Activated T-cell treated with anti-CD3 and anti-CD28 coated beads, Interleukin-2, amount 50 U/mL, for 24 hours (primary cell): ENCODE measurements at regions not wholly inside any gene's neighbourhood (a gene's known extent, or its start where the extent isn't known, plus 50 kb on each side); places are given as distances from the start of the nearest gene placed in this dataset.
"Not testable (repeated sequence)": the region's sequence is repeated elsewhere in the genome, so short reads cannot be mapped to it uniquely, and the experiment has no call there.

ENCODE experiments used
- DNase-seq: peaks from one replicate; pipeline ENCODE4 v3.0.0-alpha.2; 2020
- H3K27ac Mint-ChIP-seq: 2 replicates; pipeline ENCODE4 v1.8.0; 2020; ENCODE audit warnings: mild to moderate bottlenecking, mixed read lengths
- H3K27me3 Mint-ChIP-seq: 2 replicates; pipeline ENCODE4 v1.8.0; 2020; ENCODE audit warnings: mixed read lengths
- H3K36me3 Mint-ChIP-seq: 2 replicates; pipeline ENCODE4 v1.8.0; 2020; ENCODE audit warnings: low read depth, mixed read lengths
- H3K4me1 Mint-ChIP-seq: 2 replicates; pipeline ENCODE4 v1.8.0; 2020; ENCODE audit warnings: low read depth, mixed read lengths
- H3K4me3 Mint-ChIP-seq: 2 replicates; pipeline ENCODE4 v1.8.0; 2020; ENCODE audit warnings: mild to moderate bottlenecking, moderate library complexity, mixed read lengths
- H3K9me3 Mint-ChIP-seq: 2 replicates; pipeline ENCODE4 v1.8.0; 2020; ENCODE audit warnings: mixed read lengths

DNA sequence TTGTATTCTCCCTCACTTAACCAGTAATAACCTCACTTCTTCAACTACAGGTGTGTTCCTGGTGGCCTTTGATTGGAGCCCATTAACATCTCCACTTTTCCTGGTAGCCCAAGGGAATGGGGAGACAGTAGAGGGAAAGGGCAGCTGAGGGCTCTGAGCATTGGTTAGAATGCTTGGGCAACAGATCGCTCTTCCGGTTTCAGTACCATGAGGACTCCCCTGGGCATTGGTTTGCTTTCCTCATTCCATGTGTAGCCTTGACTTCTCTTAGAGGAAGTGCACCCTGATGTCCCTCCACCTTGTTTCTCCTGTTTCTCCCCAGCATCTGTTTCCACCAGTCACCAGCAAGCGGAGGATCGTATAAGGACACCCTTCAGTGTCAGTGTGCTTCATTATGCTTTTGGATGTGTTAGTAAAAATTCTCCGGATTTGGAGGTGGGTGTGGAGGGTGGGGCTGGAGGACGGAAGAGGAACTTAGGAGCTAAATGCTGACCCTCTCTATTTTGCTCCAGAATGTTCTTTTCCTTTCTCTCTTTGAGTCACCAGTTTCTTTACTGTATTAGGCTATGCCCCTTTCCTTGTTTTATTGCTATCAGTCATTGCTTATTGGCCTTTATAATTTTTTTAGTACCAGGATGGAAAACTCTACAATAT lies 50.6 kb upstream of the ZNG1B start:
- H3K4me1 Mint-ChIP-seq: peaks cover 17% of the 10 kb centered on the region
- not testable (repeated sequence) for DNase-seq, H3K27ac Mint-ChIP-seq, H3K36me3 Mint-ChIP-seq, H3K4me3 Mint-ChIP-seq, H3K9me3 Mint-ChIP-seq, H3K27me3 Mint-ChIP-seq

DNA sequence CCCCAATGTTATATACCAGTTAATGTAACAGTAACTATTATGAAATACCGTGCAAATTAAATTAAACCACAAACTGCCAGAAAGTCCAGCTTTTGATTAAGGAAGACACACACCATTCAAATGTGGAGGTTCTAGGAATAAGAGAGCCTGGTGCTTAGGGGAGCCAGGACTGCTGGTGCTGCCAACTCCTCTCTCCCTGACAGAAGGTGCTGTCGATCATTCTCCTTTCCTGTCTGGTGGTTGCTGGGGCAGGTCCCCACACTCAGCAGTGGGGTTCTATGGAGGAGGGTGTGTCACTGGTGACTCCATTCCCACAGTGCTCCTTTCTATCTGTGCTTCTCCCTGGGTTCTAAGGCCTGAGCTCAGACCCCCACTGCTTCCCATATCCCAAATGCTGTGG lies 57.9 kb upstream of the ZNG1B start:
- not testable (repeated sequence) for H3K27me3 Mint-ChIP-seq, H3K36me3 Mint-ChIP-seq, H3K4me3 Mint-ChIP-seq, H3K9me3 Mint-ChIP-seq, H3K27ac Mint-ChIP-seq, DNase-seq
- H3K4me1 Mint-ChIP-seq: peaks cover 12% of the 10 kb centered on the region

DNA sequence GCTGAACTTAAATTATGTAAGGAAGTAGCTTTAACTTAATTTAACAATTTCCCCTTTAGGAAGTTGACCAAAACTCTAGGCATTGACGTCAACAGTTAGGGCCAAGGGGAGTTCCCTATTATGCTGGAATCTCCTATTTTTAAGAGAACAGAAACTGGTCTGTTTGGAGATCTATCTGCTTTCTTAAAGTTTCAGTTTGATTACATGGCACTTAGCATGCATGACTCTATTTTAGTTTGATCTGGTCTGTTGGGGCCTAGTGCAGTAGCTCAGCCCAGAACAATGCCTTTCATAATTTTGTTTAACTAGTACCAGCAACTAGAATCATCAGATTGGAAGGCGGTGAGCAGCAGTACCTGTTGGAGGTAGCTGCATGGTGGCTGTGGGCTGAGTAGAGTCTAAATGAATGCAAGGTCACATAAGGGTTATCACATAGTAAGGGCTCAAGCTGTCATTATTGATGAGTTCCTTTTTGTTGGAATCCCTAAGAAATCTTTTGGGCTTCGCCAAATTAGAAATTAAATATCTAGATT lies 60.5 kb upstream of the ZNG1B start:
- Mint-ChIP-seq H3K4me3 (no peak overlapping the region), H3K36me3 (no peaks in the 10 kb centered on the region), H3K27ac (peak overlapping the region; percentile 10), H3K4me1 (peaks cover 12% of the 10 kb centered on the region), H3K9me3 (no peaks in the 10 kb centered on the region), H3K27me3 (no peaks in the 10 kb centered on the region)
- DNase-seq: no peak

DNA sequence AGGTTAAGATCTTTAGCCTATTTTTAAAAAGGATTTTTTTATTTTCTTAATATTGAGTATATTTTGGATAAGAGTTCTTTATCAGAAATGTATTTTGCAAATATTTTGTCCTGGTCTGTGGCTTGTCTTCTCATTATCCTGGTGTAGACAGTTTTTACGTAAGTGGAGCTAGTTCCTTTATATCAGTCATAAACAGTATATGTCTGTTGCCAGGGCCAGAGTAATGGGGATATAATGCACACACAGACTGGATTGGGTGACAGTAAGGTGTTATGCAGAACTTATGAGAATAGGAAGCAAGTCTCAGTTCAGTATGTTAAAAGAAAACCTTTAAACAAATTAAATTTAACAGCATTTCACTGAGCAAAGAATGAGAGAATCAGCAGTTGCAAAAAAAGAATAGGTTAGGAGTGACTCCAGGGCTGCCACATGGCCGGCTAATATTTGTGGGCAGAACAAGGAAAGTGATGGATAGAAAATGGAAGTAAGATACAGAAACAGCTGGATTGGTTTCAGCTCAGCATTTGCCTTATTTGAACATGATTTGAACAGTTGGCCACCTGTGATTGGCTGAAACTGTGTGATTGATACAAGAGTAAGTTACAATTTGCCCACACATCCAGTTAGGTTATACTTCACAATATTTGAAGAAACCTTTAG lies 61.1 kb upstream of the ZNG1B start:
- peaks cover 12% of the 10 kb centered on the region for H3K4me1 Mint-ChIP-seq
- no peak for DNase-seq
- H3K9me3 Mint-ChIP-seq: no peaks in the 10 kb centered on the region
- no peaks in the 10 kb centered on the region for H3K36me3 Mint-ChIP-seq
- no peaks in the 10 kb centered on the region for H3K27me3 Mint-ChIP-seq
- H3K4me3 Mint-ChIP-seq: no peak overlapping the region
- no peak overlapping the region for H3K27ac Mint-ChIP-seq

DNA sequence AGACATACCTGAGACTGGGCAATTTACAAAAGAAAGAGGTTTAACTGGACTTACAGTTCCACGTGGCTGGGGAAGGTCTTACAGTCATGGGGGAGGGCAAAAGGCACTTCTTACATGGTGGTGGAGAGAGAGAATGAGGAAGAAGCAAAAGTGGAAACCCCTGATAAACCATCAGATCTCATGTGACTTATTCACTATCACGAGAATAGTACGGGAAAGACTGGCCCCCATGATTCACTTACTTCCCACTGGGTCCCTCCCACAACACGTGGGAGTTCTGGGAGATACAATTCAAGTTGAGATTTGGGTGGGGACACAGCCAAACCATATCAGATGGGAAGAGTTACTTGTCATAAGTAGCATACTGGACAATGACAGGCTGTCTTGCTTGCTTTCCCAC lies 62.6 kb upstream of the ZNG1B start:
- not testable (repeated sequence) for H3K27me3 Mint-ChIP-seq, H3K36me3 Mint-ChIP-seq, H3K4me3 Mint-ChIP-seq, DNase-seq, H3K27ac Mint-ChIP-seq, H3K9me3 Mint-ChIP-seq
- peaks cover 17% of the 10 kb centered on the region for H3K4me1 Mint-ChIP-seq

DNA sequence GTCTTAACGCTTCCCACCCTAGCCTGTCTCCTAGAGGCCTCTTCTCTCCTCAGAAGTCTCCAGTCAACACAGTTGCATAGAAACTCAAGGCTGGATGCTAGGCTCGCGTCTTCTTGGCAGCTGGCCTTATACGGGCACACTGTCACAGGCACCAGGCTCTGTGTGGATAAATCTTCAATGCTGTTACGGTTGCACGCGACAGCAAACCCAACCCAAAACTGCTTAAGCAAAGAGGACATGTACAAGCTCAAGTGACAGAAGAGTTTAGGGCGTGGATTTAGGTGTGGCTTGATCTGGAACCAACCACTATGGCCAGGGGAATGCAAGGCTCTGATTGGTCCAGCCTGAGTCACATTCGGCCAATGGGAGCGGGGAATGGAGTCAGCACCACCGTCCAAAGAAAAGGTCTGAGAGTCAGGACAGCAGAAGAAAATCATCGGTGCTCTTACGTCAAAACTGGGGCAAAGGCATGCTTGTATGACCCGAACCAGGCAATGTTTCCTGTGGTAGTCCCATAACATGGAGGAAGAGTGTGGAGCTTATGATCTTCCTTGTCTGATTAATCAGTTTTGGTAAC lies 65.1 kb upstream of the ZNG1B start:
- H3K4me1 Mint-ChIP-seq: peaks cover 17% of the 10 kb centered on the region
- H3K27me3 Mint-ChIP-seq, H3K36me3 Mint-ChIP-seq, H3K4me3 Mint-ChIP-seq, H3K27ac Mint-ChIP-seq, DNase-seq, H3K9me3 Mint-ChIP-seq: not testable (repeated sequence)

DNA sequence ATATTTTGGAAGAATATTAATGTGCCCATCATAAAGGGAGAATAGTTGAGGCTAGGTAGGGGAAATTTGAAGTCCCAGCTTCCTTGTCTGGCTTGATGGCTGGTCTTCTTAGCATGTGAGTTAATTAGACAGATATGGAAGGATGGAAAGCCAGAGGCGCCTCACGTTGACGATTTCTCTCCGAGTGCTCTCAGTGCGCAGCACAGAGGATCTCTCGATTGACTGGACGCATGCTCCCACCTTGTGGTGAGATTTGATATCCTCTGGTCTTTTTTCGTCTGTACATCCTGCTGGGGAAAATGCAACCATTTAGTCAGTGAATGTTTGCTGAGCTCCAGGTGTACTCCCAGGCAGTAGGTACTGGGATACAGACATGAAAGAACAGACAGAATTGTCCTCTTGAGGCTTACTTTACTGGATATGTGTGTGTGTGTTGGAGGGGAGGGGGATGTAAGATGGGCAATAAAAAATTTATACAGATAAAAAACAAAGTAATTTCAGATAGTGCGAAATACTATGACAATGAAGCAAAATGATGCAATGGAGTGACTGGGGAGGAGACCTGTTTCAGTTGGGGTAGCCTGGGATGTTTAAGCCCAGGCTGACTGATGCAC lies 66.9 kb upstream of the ZNG1B start:
- DNase-seq: peak; percentile 66
- Mint-ChIP-seq H3K9me3 (no peaks in the 10 kb centered on the region), H3K27ac (no peak overlapping the region), H3K36me3 (no peaks in the 10 kb centered on the region), H3K27me3 (no peaks in the 10 kb centered on the region), H3K4me1 (peaks cover 5% of the 10 kb centered on the region), H3K4me3 (no peak overlapping the region)

DNA sequence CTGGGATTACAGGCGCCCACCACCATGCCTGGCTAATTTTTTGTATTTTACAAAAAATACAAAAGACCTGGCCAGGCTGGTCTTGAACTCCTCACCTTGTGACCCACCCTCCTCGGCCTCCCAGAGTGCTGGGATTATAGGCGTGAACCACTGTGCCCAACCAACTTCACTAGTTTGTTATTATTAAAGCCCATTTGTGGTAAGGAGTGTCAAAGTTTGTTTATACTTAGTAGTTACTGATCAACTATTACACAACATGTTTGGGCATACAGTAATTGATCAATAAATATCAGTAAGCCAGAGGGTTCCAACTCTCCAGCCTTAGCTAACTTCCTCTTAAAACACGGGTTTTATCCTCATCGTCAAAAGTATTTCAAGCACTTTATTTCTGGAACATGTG lies 67.5 kb upstream of the ZNG1B start:
- Mint-ChIP-seq H3K27me3 (no peaks in the 10 kb centered on the region), H3K4me1 (peaks cover 5% of the 10 kb centered on the region), H3K36me3 (no peaks in the 10 kb centered on the region), H3K4me3 (no peak overlapping the region), H3K9me3 (no peaks in the 10 kb centered on the region), H3K27ac (no peak overlapping the region)
- no peak for DNase-seq

DNA sequence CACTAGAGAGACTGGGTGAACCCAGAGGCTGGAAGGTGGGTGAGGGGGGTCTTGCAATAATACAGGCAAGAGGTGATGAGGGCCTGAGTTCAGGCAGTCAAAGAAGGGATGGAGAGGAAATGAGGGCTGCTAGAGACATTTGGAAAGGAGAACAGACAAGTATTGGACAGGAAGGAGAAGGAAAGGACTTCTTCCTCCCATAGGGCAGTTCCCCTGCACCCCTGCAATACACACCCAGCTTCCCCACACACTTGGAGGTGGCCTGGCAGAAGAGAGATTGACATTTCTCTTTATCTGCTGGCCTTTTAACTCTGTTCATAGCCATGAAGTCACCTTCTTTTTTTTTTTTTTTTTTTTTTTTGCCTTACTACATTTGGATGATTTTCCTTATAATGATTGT lies 68.9 kb upstream of the ZNG1B start:
- not testable (repeated sequence) for H3K4me3 Mint-ChIP-seq, H3K27ac Mint-ChIP-seq, H3K4me1 Mint-ChIP-seq, H3K36me3 Mint-ChIP-seq, DNase-seq, H3K9me3 Mint-ChIP-seq, H3K27me3 Mint-ChIP-seq

DNA sequence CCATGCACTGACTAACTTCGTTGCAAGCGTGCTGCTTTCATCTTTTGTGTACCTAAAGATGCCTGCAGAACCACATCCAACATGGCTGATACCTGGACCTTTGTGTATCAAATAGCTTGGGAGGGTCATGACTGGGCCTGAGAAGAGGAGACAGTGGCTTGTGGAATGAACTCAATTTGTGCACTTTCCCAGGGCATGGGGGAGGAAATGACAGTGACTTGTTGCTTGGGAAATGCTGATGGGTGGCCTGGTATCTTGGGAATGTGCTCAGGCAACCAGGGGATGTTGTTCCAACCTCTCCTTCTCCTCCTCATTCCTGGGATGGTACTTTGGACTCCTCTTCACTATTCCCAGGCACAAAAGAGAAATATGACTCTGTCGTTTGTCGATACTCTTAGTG lies 70.7 kb upstream of the ZNG1B start:
- H3K27ac Mint-ChIP-seq, H3K4me3 Mint-ChIP-seq, H3K9me3 Mint-ChIP-seq, H3K27me3 Mint-ChIP-seq, H3K36me3 Mint-ChIP-seq, DNase-seq, H3K4me1 Mint-ChIP-seq: not testable (repeated sequence)

DNA sequence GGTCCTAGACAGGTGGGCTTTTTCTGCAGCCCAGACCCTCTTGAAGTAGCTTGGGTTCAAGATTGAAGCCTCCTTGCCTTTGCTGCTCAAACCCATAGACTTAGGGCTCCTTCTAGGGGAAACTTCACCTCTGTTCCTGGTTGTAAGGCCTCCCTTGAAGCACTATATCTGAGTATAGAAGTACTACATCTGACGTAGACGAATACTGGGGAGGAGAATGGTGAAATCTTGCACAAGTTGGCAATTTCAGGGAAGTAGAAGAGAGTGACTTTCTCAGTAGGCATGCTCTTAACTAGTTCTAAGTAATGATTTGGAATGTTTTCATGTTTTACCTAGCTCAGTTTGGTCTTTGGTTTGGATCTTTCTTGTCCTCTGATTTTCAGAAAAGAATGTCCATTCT lies 71.7 kb upstream of the ZNG1B start:
- H3K9me3 Mint-ChIP-seq, H3K36me3 Mint-ChIP-seq, DNase-seq, H3K4me3 Mint-ChIP-seq, H3K27ac Mint-ChIP-seq, H3K27me3 Mint-ChIP-seq, H3K4me1 Mint-ChIP-seq: not testable (repeated sequence)

DNA sequence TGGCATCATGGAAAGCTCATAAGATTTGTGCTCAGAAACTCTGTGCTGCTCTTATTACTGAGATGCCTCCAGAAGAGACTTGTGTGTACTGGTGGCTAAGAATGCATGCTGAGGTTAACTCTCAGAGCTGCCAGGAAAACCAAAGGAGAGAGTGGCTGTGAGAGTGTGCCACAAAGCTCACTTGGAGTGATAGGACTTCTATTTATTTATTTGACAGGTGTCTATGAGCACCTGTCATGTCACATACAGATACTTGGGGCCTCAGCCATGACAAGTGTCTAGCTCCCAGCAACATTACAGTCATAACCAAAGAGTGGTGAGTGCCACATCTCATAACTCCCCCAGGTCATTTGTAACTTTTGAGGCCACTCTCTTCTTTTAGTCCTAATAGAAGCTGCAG lies 72.2 kb upstream of the ZNG1B start:
- H3K4me3 Mint-ChIP-seq, H3K9me3 Mint-ChIP-seq, H3K27me3 Mint-ChIP-seq, DNase-seq, H3K4me1 Mint-ChIP-seq, H3K36me3 Mint-ChIP-seq, H3K27ac Mint-ChIP-seq: not testable (repeated sequence)

DNA sequence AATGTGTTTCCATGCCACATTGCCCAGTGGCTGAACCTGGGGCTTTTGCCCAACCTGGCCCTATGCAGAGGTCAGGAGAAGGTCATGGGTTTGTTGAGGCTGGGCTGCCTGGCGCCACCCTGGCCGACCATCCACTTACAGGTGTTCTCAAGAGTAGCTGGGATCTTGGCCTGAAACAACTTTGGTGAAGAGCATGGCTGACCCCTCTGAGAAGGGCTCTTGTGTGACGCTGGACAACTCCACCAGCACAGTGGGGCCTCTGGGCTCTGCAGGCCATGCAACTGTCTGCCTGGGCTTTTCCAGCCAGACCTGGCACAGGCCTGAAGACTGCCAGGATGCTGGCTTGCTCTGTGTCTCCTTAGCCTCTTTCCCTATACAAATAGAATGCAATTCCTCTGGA lies 76.4 kb upstream of the ZNG1B start:
- Mint-ChIP-seq H3K36me3 (no peaks in the 10 kb centered on the region), H3K27ac (no peak overlapping the region), H3K4me1 (peaks cover 33% of the 10 kb centered on the region), H3K4me3 (no peak overlapping the region), H3K27me3 (no peaks in the 10 kb centered on the region), H3K9me3 (no peaks in the 10 kb centered on the region)
- no peak for DNase-seq

DNA sequence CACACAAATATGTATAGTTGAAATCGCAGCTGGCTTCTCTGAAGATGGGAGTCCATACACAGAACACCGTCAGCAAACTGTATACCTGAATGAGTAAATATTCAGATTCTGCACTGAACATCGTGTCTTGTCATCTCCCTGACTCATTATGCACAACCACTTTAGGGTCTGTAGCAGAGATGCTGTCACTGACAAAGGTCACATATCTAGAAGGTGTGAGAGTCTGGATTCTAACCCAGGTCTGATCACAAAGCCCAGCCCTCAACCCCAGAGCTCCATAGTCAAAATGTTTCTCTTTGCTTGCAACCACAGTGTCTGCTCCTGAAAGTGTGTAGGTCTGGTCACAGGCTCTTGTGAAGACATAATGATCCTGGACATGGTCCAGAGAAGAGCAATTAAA lies 78.3 kb upstream of the PAX8 start:
- Mint-ChIP-seq H3K27me3 (peaks cover 3% of the 10 kb centered on the region), H3K36me3 (no peaks in the 10 kb centered on the region), H3K27ac (no peak overlapping the region), H3K9me3 (no peaks in the 10 kb centered on the region), H3K4me1 (peaks cover 33% of the 10 kb centered on the region), H3K4me3 (no peak overlapping the region)
- DNase-seq: no peak

DNA sequence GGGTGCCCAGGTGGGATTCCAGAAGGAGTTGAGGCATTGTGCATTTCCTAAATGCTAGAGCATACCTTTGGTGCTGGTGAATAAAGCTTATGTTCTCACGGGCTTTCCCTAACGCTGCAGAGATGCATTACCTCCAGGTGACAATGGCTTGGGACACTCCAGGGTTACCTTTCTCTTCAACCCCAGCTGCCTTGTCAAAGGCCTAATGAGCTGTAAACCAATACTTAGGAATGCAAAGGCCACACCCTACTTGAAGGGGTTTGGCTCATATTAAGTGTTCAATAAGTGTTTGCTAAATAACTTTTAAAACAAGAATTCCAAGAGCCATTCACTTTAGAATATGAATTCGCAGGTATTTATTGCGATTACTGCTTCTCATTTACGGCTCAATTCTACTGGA lies 77.6 kb upstream of the PAX8 start:
- not testable (repeated sequence) for DNase-seq, H3K36me3 Mint-ChIP-seq, H3K4me3 Mint-ChIP-seq, H3K27me3 Mint-ChIP-seq, H3K27ac Mint-ChIP-seq, H3K9me3 Mint-ChIP-seq
- H3K4me1 Mint-ChIP-seq: peaks cover 33% of the 10 kb centered on the region
